H9 (cell line): ENCODE measurements at regions not wholly inside any gene's neighbourhood (a gene's known extent, or its start where the extent isn't known, plus 50 kb on each side); places are given as distances from the start of the nearest gene placed in this dataset.

ENCODE experiments used
- DNase-seq: peaks from one replicate; pipeline ENCODE4 v3.0.0-alpha.2; 2017
- H2AFZ ChIP-seq: one replicate; pipeline ENCODE4 v1.6.1; 2013; ENCODE audit warnings: mild to moderate bottlenecking, low read length, control low read depth, moderate library complexity
- H2AK5ac ChIP-seq: 2 replicates; pipeline ENCODE4 v1.6.1; 2013; ENCODE audit warnings: low read length, control low read depth, mixed read lengths; ENCODE audit not compliant: insufficient read length
- H2BK120ac ChIP-seq: one replicate; pipeline ENCODE4 v1.6.1; 2013; ENCODE audit warnings: low read depth, mild to moderate bottlenecking, low read length, control low read depth, inconsistent platforms; ENCODE audit not compliant: poor library complexity, severe bottlenecking
- H2BK12ac ChIP-seq: 2 replicates; pipeline ENCODE4 v1.6.1; 2013; ENCODE audit warnings: low read length, control low read depth, mixed read lengths, low read depth; ENCODE audit not compliant: insufficient read length
- H2BK15ac ChIP-seq: 2 replicates; pipeline ENCODE4 v1.6.1; 2013; ENCODE audit warnings: low read depth, low read length, control low read depth
- H2BK20ac ChIP-seq: one replicate; pipeline ENCODE4 v1.6.1; 2013; ENCODE audit warnings: low read depth, mild to moderate bottlenecking, low read length, control low read depth, inconsistent platforms; ENCODE audit not compliant: poor library complexity, severe bottlenecking
- H2BK5ac ChIP-seq: 2 replicates; pipeline ENCODE4 v1.6.1; 2013; ENCODE audit warnings: low read length, control low read depth, mixed read lengths; ENCODE audit not compliant: insufficient read length
- H3K14ac ChIP-seq: 2 replicates; pipeline ENCODE4 v1.6.1; 2013; ENCODE audit warnings: low read length, control low read depth; ENCODE audit not compliant: insufficient read depth
- H3K18ac ChIP-seq: 2 replicates; pipeline ENCODE4 v1.6.1; 2013; ENCODE audit warnings: low read depth, mild to moderate bottlenecking, mixed read lengths, low read length, control low read depth; ENCODE audit not compliant: insufficient read length
- H3K23ac ChIP-seq: 2 replicates; pipeline ENCODE4 v1.6.1; 2013; ENCODE audit warnings: low read length, control low read depth, mixed read lengths, low read depth; ENCODE audit not compliant: insufficient read length
- H3K23me2 ChIP-seq: 2 replicates; pipeline ENCODE4 v1.6.1; 2013; ENCODE audit warnings: low read depth, mild to moderate bottlenecking, mixed read lengths, low read length, control low read depth; ENCODE audit not compliant: insufficient read length, poor library complexity, severe bottlenecking
- H3K27ac ChIP-seq: 2 replicates; pipeline ENCODE4 v1.5.1; 2013; ENCODE audit warnings: low read length, control low read depth, mixed read lengths, low read depth; ENCODE audit not compliant: insufficient read length
- H3K27me3 ChIP-seq: 2 replicates; pipeline ENCODE4 v1.6.1; 2013; ENCODE audit warnings: low read length, control low read depth, inconsistent platforms; ENCODE audit not compliant: insufficient read depth
- H3K4ac ChIP-seq: 2 replicates; pipeline ENCODE4 v1.6.1; 2013; ENCODE audit warnings: low read depth, mild to moderate bottlenecking, control low read depth, inconsistent platforms, low read length, moderate library complexity
- H3K4me1 ChIP-seq: 2 replicates; pipeline ENCODE4 v1.6.1; 2013; ENCODE audit warnings: low read length, control low read depth, inconsistent platforms; ENCODE audit not compliant: insufficient read depth
- H3K4me2 ChIP-seq: 2 replicates; pipeline ENCODE4 v1.6.1; 2013; ENCODE audit warnings: low read length, control low read depth, mixed read lengths; ENCODE audit not compliant: insufficient read length, insufficient read depth
- H3K56ac ChIP-seq: 2 replicates; pipeline ENCODE4 v1.6.1; 2013; ENCODE audit warnings: low read depth, mild to moderate bottlenecking, mixed read lengths, low read length, control low read depth; ENCODE audit not compliant: insufficient read length
- H3K79me1 ChIP-seq: 2 replicates; pipeline ENCODE4 v1.6.1; 2013; ENCODE audit warnings: low read depth, mild to moderate bottlenecking, moderate library complexity, low read length, control low read depth, inconsistent platforms; ENCODE audit not compliant: insufficient read depth, poor library complexity, severe bottlenecking
- H3K79me2 ChIP-seq: 2 replicates; pipeline ENCODE4 v1.6.1; 2013; ENCODE audit warnings: low read length, control low read depth, inconsistent platforms; ENCODE audit not compliant: insufficient read depth
- H3K9ac ChIP-seq: 2 replicates; pipeline ENCODE4 v1.6.1; 2013; ENCODE audit warnings: low read length, control low read depth, mixed read lengths; ENCODE audit not compliant: insufficient read length; ENCODE audit errors: extremely low read depth
- H3K9me3 ChIP-seq: one replicate; pipeline ENCODE4 v1.6.1; 2013; ENCODE audit warnings: low read depth, low read length, inconsistent platforms; ENCODE audit not compliant: control insufficient read depth
- H3T11ph ChIP-seq: one replicate; pipeline ENCODE4 v1.6.1; 2013; ENCODE audit warnings: mild to moderate bottlenecking, low read length, control low read depth, inconsistent platforms
- H4K20me1 ChIP-seq: one replicate; pipeline ENCODE4 v1.6.1; 2013; ENCODE audit not compliant: control insufficient read depth, insufficient read length, insufficient read depth
- H4K5ac ChIP-seq: 2 replicates; pipeline ENCODE4 v1.6.1; 2013; ENCODE audit warnings: low read depth, mild to moderate bottlenecking, mixed read lengths, low read length, control low read depth; ENCODE audit not compliant: insufficient read length
- H4K8ac ChIP-seq: replicated peaks from 2 replicates; pipeline ENCODE4 v1.6.1; 2013; ENCODE audit warnings: low read length, control low read depth, mixed read lengths, low read depth; ENCODE audit not compliant: insufficient read length
- H4K91ac ChIP-seq: 2 replicates; pipeline ENCODE4 v1.6.1; 2013; ENCODE audit warnings: low read depth, mild to moderate bottlenecking, moderate library complexity, mixed read lengths, low read length, control low read depth; ENCODE audit not compliant: insufficient read length
- H3K27ac Mint-ChIP-seq, 3 experiments: 2 replicates in 2 of 3; 3 replicates in 1 of 3; pipeline ENCODE4 v1.8.0; 2020 to 2021; ENCODE audit warnings: mixed read lengths in 3 of 3, mild to moderate bottlenecking in 1 of 3, moderate library complexity in 1 of 3
- H3K27me3 Mint-ChIP-seq: 2 replicates; pipeline ENCODE4 v1.8.0; 2021; ENCODE audit warnings: low read depth, mild to moderate bottlenecking, moderate library complexity, mixed read lengths
- H3K36me3 Mint-ChIP-seq, 3 experiments: 2 replicates in 2 of 3; 3 replicates in 1 of 3; pipeline ENCODE4 v1.8.0; 2020 to 2021; ENCODE audit warnings: low read depth in 3 of 3, mixed read lengths in 3 of 3; ENCODE audit not compliant: insufficient read depth in 1 of 3
- H3K4me1 Mint-ChIP-seq, 2 experiments: 2 replicates each; pipeline ENCODE4 v1.8.0; 2020; ENCODE audit warnings: mixed read lengths in 2 of 2
- H3K4me3 Mint-ChIP-seq, 2 experiments: 2 replicates in 1 of 2; 3 replicates in 1 of 2; pipeline ENCODE4 v1.8.0; 2020 to 2021; ENCODE audit warnings: mild to moderate bottlenecking in 2 of 2, mixed read lengths in 2 of 2, moderate library complexity in 1 of 2
- H3K9me3 Mint-ChIP-seq, 2 experiments: 2 replicates in 1 of 2; 3 replicates in 1 of 2; pipeline ENCODE4 v1.8.0; 2020; ENCODE audit warnings: mild to moderate bottlenecking in 2 of 2, mixed read lengths in 2 of 2, moderate library complexity in 1 of 2
- WGBS: extraction: QIAGEN DNeasy Blood & Tissue Kit; methylation state at CpG from one replicate; pipeline ENCODE4 v1.1.7; 2013; ENCODE audit warnings: missing lambda C conversion rate, low lambda C conversion rate, mixed read lengths; ENCODE audit not compliant: insufficient read length; ENCODE audit errors: extremely low coverage; 5-methylcytosine and 5-hydroxymethylcytosine counted together
- TF ChIP-seq, protein P1 (sequence below): fragments of 200-600 bp; sonication (generic); conservative IDR thresholded peaks from 3 replicates; pipeline ENCODE4 v1.8.0; 2021; ENCODE audit warnings: antibody characterized with exemption, mild to moderate bottlenecking

DNA sequence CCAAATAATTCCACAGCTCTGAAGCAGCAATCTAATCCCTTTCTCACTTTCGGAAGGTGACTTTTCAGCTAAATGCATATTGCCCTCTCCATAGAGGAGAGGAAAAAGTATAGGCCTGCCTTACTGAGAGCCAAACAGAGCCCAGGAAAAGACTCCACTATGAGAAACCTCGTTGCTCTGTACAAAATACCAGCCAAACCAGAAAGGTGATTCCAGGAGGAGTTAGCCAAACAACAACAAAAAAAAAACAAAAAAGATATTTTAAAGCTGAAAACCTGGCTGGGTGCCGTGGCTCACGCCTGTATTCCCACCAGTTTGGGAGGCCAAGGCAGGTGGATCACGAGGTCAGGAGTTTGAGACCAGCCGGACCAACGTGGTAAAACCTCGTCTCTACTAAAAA, 70.5 kb downstream of the HOXA1 start:
- no peak overlapping the region for H3K56ac ChIP-seq
- H3K9ac ChIP-seq: no peak overlapping the region
- no peak for DNase-seq
- TF ChIP-seq, protein P1, sequence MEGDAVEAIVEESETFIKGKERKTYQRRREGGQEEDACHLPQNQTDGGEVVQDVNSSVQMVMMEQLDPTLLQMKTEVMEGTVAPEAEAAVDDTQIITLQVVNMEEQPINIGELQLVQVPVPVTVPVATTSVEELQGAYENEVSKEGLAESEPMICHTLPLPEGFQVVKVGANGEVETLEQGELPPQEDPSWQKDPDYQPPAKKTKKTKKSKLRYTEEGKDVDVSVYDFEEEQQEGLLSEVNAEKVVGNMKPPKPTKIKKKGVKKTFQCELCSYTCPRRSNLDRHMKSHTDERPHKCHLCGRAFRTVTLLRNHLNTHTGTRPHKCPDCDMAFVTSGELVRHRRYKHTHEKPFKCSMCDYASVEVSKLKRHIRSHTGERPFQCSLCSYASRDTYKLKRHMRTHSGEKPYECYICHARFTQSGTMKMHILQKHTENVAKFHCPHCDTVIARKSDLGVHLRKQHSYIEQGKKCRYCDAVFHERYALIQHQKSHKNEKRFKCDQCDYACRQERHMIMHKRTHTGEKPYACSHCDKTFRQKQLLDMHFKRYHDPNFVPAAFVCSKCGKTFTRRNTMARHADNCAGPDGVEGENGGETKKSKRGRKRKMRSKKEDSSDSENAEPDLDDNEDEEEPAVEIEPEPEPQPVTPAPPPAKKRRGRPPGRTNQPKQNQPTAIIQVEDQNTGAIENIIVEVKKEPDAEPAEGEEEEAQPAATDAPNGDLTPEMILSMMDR: no peak
- H3K18ac ChIP-seq: no peak overlapping the region
- H4K20me1 ChIP-seq: no peaks in the 10 kb centered on the region
- H3K4me2 ChIP-seq: no peak overlapping the region
- no peak overlapping the region for H2BK5ac ChIP-seq
- no CpG with 5 or more reads among the region's 8 CpGs for WGBS
- no peak overlapping the region for H3K27ac ChIP-seq
- peaks cover 50% of the 10 kb centered on the region for H3K27me3 Mint-ChIP-seq
- H2BK12ac ChIP-seq: no peak overlapping the region
- H4K91ac ChIP-seq: no peak overlapping the region
- H3K9me3 Mint-ChIP-seq: no peaks in the 10 kb centered on the region; a peak in 1 of 5 replicates
- no peaks in the 10 kb centered on the region for H3K36me3 Mint-ChIP-seq
- no peaks in the 10 kb centered on the region; the same call in 1 of the 2 replicates for H3K4me1 ChIP-seq
- no peak overlapping the region for H3K27ac Mint-ChIP-seq
- H2AK5ac ChIP-seq: no peak overlapping the region
- H2BK120ac ChIP-seq: no peak overlapping the region
- H3K79me1 ChIP-seq: no peaks in the 10 kb centered on the region
- H3K27me3 ChIP-seq: no peaks in the 10 kb centered on the region; the same call in 1 of the 2 replicates
- no peak overlapping the region for H3K4me3 Mint-ChIP-seq
- H3K23ac ChIP-seq: no peak overlapping the region
- no peak overlapping the region for H3T11ph ChIP-seq
- H4K5ac ChIP-seq: no peak overlapping the region
- H3K23me2 ChIP-seq: no peaks in the 10 kb centered on the region
- no peak overlapping the region for H2BK15ac ChIP-seq
- no peak overlapping the region for H4K8ac ChIP-seq
- no peak overlapping the region for H3K4ac ChIP-seq
- H3K9me3 ChIP-seq: no peaks in the 10 kb centered on the region
- H3K14ac ChIP-seq: no peak overlapping the region
- H3K4me1 Mint-ChIP-seq: peaks cover 17 to 28% of the 10 kb centered on the region in 2 experiments
- no peaks in the 10 kb centered on the region for H3K79me2 ChIP-seq
- H2AFZ ChIP-seq: no peak overlapping the region
- no peak overlapping the region for H2BK20ac ChIP-seq
